ENCODE measurements at regions not wholly inside any gene's neighbourhood (a gene's known extent, or its start where the extent isn't known, plus 50 kb on each side); places are given as distances from the start of the nearest gene placed in this dataset.

- TF ChIP-seq TEAD4 (CRISPR knock-in tag; IDR thresholded peaks at IDR 0.05) (no peak), CREB1 (CRISPR knock-in tag; IDR thresholded peaks at IDR 0.05) (no peak), SP1 (CRISPR knock-in tag; conservative IDR thresholded peaks at IDR 0.05) (no peak), CTCF (IDR thresholded peaks at IDR 0.05) (no peak), ZNF416 (CRISPR knock-in tag; IDR thresholded peaks at IDR 0.05) (no peak), ZNF138 (CRISPR knock-in tag; conservative IDR thresholded peaks at IDR 0.05) (no peak), ZNF263 (CRISPR knock-in tag; IDR thresholded peaks at IDR 0.05; ENCODE audit: low read depth) (no peak), TCF7 (CRISPR knock-in tag; IDR thresholded peaks at IDR 0.05; ENCODE audit: low read depth) (no peak), USF1 (CRISPR knock-in tag; IDR thresholded peaks at IDR 0.05) (no peak)
Observed at GRCh38 chr7:40799-41750, 151.3 kb upstream of the FAM20C start.
